CD4-positive, alpha-beta T cell (primary cell): ENCODE measurements at regions not wholly inside any gene's neighbourhood (a gene's known extent, or its start where the extent isn't known, plus 50 kb on each side); places are given as distances from the start of the nearest gene placed in this dataset.

Experiments used
- ATAC-seq: fragments of 200-7000 bp; cut with Tn5 transposase; one replicate; pipeline ENCODE4 v1.10.0; 2022; ENCODE audit warnings: mild to moderate bottlenecking; ENCODE audit not compliant: poor library complexity
- CTCF ChIA-PET: fragments of 350-600 bp; sonication (Branson Sonifier 250); formaldehyde crosslinking; loops from one replicate; lab custom pipeline; 2021; ENCODE audit warnings: antibody characterized with exemption, inconsistent platforms; lab: Charles Lee
- POLR2A ChIA-PET: fragments of 350-600 bp; sonication (Branson Sonifier 250); formaldehyde crosslinking; loops from one replicate; lab custom pipeline; 2021; ENCODE audit warnings: antibody characterized with exemption, inconsistent platforms; lab: Charles Lee
- DNase-seq, 14 experiments: peaks; one replicate each; pipeline ENCODE4 v3.0.0-alpha.2; 2013 to 2020; ENCODE audit warnings: mixed read lengths in 2 of 14
- H3K27ac ChIP-seq, 2 donors: one replicate each; pipeline versions ENCODE4 v1.5.1 to v1.7.0; 2013; ENCODE audit warnings: low read length in 2 of 2, low read depth in 1 of 2, mild to moderate bottlenecking in 1 of 2
- H3K27me3 ChIP-seq, 2 experiments: 1 replicate in 1 of 2; 2 replicates in 1 of 2; pipeline versions ENCODE4 v1.6.1 to v1.7.0; 2013; ENCODE audit warnings: low read length in 2 of 2, control low read depth in 1 of 2, mild to moderate bottlenecking in 1 of 2, moderate library complexity in 1 of 2; ENCODE audit not compliant: insufficient read depth in 2 of 2, control insufficient read depth in 1 of 2
- H3K36me3 ChIP-seq: one replicate; pipeline ENCODE4 v1.6.1; 2013; ENCODE audit warnings: low read length, control low read depth; ENCODE audit not compliant: insufficient read depth
- H3K4me1 ChIP-seq: one replicate; pipeline ENCODE4 v1.6.1; 2013; ENCODE audit warnings: low read length, control low read depth; ENCODE audit not compliant: insufficient read depth
- H3K4me3 ChIP-seq: one replicate; pipeline ENCODE4 v1.5.1; 2013; ENCODE audit warnings: mild to moderate bottlenecking, low read length, moderate library complexity
- H3K9me3 ChIP-seq, 2 experiments: 1 replicate in 1 of 2; 2 replicates in 1 of 2; pipeline versions ENCODE4 v1.6.1 to v1.7.0; 2013; ENCODE audit warnings: low read length in 2 of 2, mild to moderate bottlenecking in 2 of 2, control low read depth in 1 of 2, moderate library complexity in 1 of 2; ENCODE audit not compliant: control insufficient read depth in 1 of 2, insufficient read depth in 1 of 2
- H3K27ac Mint-ChIP-seq: one replicate; pipeline ENCODE4 v1.8.0; 2020; ENCODE audit warnings: mixed read lengths
- H3K27me3 Mint-ChIP-seq: one replicate; pipeline ENCODE4 v1.8.0; 2021; ENCODE audit warnings: mixed read lengths
- H3K36me3 Mint-ChIP-seq: one replicate; pipeline ENCODE4 v1.8.0; 2021; ENCODE audit warnings: low read depth, mixed read lengths
- H3K4me1 Mint-ChIP-seq: one replicate; pipeline ENCODE4 v1.8.0; 2021; ENCODE audit warnings: low read depth, mixed read lengths
- H3K4me3 Mint-ChIP-seq: one replicate; pipeline ENCODE4 v1.8.0; 2020; ENCODE audit warnings: mild to moderate bottlenecking, mixed read lengths
- H3K9me3 Mint-ChIP-seq: one replicate; pipeline ENCODE4 v1.8.0; 2020; ENCODE audit warnings: mixed read lengths
- CTCF ChIP-seq: fragments of 200-600 bp; IDR thresholded peaks from one replicate; pipeline ENCODE4 v1.8.0; 2022; ENCODE audit warnings: antibody characterized with exemption, mild to moderate bottlenecking
- intact Hi-C, 2 experiments: fragments of 100-400 bp; cut with DNase I in 1 of 2; cut with micrococcal nuclease in 1 of 2; formaldehyde crosslinking; loops; one replicate each; pipeline versions ENCODE4 v1.15.1 to v1.9.0; 2023 to 2025; cut with DNase I, micrococcal nuclease

DNA sequence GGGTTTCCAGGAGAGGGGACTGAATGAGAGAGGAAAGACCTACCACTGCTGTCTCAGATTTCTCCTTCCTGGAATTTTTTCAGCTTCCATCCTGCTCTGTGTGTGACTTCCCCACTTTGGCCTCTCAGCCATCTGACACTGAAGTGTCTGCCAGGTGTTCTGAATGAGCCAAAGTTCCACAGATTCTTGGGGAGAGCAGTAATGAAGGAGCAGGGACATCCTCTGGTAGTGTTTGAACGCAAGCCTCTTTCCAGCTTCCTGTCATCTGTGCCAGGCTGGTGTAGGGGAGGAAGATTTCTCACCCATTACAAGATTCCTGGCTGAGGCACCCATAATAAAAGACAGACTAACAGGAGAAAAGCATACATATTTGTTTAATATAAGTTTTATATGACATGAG lies 141.7 kb upstream of the NRXN3 start:
- Mint-ChIP-seq H3K4me1 (no peaks in the 10 kb centered on the region), H3K9me3 (no peaks in the 10 kb centered on the region), H3K4me3 (no peak overlapping the region), H3K27me3 (peaks cover 49% of the 10 kb centered on the region), H3K27ac (no peak overlapping the region), H3K36me3 (no peaks in the 10 kb centered on the region)
- intact Hi-C loops = no loop called here
- H3K9me3 ChIP-seq = peaks cover 0 to 4% of the 10 kb centered on the region in 2 experiments
- DNase-seq = no peak
- peaks cover 5 to 15% of the 10 kb centered on the region in 2 experiments for H3K27me3 ChIP-seq
- H3K36me3 ChIP-seq = no peaks in the 10 kb centered on the region
- H3K4me1 ChIP-seq = no peaks in the 10 kb centered on the region
- H3K27ac ChIP-seq = no peak overlapping the region
- ChIA-PET CTCF (no interaction called here), POLR2A (no interaction called here)
- ATAC-seq = no peak
- no peak for TF ChIP-seq CTCF
- H3K4me3 ChIP-seq = no peak overlapping the region

DNA sequence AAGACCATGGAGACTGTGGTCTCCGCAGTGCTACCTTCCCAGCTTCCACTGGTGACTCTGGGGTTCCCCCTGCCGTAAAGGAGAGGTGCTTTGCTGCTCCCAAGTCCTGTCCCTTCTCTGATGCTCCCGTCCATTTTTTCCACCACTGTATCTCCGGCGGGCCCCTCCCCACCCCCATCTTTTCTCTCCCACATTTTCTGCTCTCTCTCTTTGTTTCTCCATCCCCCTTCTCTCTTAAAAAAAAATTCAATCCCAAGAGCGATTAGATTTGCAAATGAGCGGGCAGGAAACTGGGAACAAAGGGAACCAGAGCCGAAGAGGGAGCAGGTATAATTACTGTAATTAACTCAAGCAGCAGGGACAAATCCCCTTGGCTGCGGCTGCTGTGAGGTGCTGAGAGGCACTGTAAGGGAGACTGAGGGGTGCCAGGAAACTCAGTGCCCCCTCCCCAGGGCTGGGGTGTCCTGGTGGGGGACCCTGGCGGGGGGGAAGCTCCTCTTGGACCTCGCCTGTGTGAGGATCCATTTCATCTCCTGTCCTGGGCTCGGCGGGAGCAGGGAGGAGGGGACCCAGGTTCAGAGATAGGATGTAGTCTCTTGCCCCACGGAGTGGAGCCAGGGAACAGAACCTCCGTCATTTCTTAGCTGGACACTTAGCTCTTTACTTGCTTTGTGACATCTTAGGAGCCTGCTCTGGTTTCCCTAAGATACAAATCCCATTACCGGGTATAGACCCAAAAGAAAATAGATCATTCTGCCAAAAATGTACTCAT lies 140.4 kb upstream of the NRXN3 start:
- Mint-ChIP-seq H3K36me3 (no peaks in the 10 kb centered on the region), H3K27me3 (peaks cover 49% of the 10 kb centered on the region), H3K4me3 (no peak overlapping the region), H3K4me1 (no peaks in the 10 kb centered on the region), H3K9me3 (no peaks in the 10 kb centered on the region), H3K27ac (no peak overlapping the region)
- POLR2A ChIA-PET = no interaction called here
- CTCF ChIA-PET = no interaction called here
- ATAC-seq (no peak), DNase-seq (no peak)
- Histone ChIP-seq H3K9me3 (peaks cover 0 to 4% of the 10 kb centered on the region in 2 experiments), H3K4me3 (no peak overlapping the region), H3K36me3 (no peaks in the 10 kb centered on the region), H3K27me3 (peaks cover 5 to 15% of the 10 kb centered on the region in 2 experiments), H3K27ac (no peak overlapping the region), H3K4me1 (no peaks in the 10 kb centered on the region)
- no peak for TF ChIP-seq CTCF
- intact Hi-C loops = no loop called here

DNA sequence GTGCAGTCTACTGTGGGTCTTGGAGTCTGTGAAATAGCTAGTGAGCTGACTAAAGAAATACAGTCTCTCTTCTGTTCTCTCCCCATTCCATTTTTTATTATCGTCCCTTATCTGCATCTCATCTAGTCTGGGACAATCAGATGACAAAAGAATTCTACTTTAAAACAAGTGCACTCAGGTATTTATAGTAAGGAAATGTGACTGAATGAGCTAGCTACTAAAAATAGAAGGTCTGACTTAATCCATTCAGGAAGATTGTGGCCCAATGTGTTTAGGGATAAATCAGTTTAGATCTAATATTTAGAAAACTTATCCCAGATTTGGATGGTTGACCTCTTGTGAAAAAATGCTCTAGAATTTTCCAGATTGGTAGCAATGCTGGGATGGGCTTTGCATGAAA lies 126.8 kb upstream of the NRXN3 start:
- H3K27me3 Mint-ChIP-seq = peaks cover 54% of the 10 kb centered on the region
- H3K4me3 Mint-ChIP-seq = no peak overlapping the region
- Histone ChIP-seq H3K27ac (no peak overlapping the region), H3K36me3 (no peaks in the 10 kb centered on the region), H3K9me3 (no peaks in the 10 kb centered on the region), H3K4me3 (no peak overlapping the region), H3K27me3 (peaks cover 0 to 7% of the 10 kb centered on the region in 2 experiments), H3K4me1 (no peaks in the 10 kb centered on the region)
- ATAC-seq = no peak
- no peaks in the 10 kb centered on the region for H3K4me1 Mint-ChIP-seq
- intact Hi-C loops = no loop called here
- H3K27ac Mint-ChIP-seq = no peak overlapping the region
- H3K9me3 Mint-ChIP-seq = no peaks in the 10 kb centered on the region
- CTCF ChIA-PET = no interaction called here
- DNase-seq = no peak
- no peak for TF ChIP-seq CTCF
- POLR2A ChIA-PET = no interaction called here
- H3K36me3 Mint-ChIP-seq = no peaks in the 10 kb centered on the region
